GM19351 (cell line): ENCODE measurements at regions not wholly inside any gene's neighbourhood (a gene's known extent, or its start where the extent isn't known, plus 50 kb on each side); places are given as distances from the start of the nearest gene placed in this dataset.
A peak's percentile ranks its signal among the peaks of the same experiment; 100 is the strongest.
"Not testable (repeated sequence)": the region's sequence is repeated elsewhere in the genome, so short reads cannot be mapped to it uniquely, and the experiment has no call there.

ENCODE experiments used
- ATAC-seq: cut with Tn5 transposase; IDR thresholded peaks from one replicate; pipeline ENCODE4 v1.9.1; 2021; ENCODE audit warnings: mild to moderate bottlenecking, moderate library complexity; ENCODE audit not compliant: unreplicated experiment

GRCh38 chr12:25424211-25424731 is 128.8 kb downstream of the LMNTD1 start:
- no peak for ATAC-seq

DNA sequence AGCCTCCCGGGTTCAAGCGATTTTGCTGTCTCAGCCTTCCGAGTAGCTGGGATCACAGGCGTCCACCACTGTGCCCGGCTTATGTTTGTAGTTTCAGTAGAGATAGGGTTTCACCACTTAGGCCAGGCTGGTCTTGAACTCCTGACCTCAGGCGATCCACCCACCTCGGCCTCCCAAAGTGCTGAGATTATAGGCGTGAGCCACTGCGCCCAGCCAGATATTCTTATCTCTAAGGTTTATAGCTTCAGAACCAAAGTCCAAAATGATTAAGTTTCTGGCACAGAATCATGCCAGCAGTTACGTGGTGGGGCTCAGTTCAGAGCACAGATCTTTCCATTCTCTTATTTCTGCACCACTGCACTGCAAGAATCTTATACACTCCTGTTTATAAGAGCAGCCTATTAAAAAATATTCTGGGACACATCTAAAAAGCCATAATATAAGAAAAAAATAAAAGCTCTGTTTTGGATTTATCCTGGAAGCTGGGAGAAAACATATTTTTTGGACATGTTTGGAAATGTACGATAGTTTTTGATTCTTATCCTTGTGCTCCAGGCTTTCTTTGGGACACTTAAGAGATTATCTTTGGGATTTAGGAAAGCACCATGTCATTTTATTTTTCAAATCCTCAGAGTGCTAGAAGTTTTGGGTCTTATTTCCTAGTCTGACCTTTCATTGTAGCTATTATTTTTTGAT is 129.6 kb downstream of the LMNTD1 start:
- ATAC-seq: no peak

- ATAC-seq: no peak
Observed at GRCh38 chr12:25422241-25422640, 130.8 kb downstream of the LMNTD1 start.

DNA sequence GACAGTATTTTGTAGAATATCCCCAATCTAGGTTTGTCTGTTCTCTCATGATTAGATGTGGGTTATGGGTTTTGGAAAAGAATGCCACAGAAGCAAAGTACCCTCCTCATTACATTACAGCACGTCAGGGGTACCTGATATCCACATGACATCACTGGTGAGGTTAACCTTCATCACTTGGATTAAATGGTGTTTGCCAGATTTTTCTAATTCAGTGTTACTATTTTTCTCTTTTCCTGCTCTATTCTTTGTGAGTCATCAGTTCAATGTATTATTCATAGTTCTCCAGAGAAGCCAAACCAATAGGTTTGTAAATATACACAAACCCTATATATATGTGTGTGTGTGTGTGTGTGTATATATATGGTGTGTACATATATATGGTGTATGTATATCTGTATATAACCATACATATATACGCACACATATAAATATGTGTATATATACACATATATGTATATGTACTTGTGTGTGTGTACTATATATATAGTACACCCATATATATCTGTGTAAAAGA is 131.4 kb downstream of the LMNTD1 start:
- no peak for ATAC-seq

GRCh38 chr12:25420116-25420515 is 133.0 kb downstream of the LMNTD1 start:
- ATAC-seq: no peak

GRCh38 chr12:25419595-25419994 is 133.5 kb downstream of the LMNTD1 start:
- ATAC-seq: no peak

DNA sequence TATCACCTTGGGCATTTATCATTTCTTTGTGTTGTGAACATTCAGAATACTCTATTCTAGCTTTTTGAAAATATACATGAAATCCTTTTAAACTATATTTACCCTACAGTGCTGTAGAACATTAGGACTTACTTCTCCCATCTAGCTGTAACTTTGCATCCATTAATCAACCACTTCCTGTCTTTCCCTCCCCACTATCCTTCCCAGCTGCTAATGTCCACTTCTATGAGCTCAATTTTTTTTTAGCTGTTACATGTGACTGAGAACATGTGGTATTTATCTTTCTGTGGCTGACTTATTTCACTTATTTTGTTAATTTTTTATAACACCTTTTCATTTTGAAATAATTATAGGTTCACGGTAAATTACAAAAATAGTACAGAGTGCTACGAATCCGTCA is 136.0 kb downstream of the LMNTD1 start:
- no peak for ATAC-seq

DNA sequence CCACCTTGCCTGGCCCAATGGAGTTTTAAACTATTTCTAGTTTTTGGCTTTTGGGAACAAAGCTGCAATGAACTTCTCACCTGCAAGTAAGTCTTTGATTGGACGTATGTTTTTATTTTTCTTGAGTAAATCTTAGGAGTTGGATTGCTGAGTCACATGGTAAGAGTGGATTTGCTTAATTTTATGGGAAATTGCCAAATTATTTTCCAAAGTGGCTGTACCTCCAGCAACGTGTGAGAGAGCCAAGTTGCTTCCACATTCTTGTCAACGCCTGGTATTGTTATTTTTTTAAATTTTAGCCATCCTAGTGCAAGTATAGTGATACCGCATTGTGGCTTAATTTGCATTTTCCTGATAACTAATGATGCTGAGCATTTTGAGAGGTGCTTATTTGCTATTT is 136.6 kb downstream of the LMNTD1 start:
- no peak for ATAC-seq

GRCh38 chr12:25415004-25415403 is 138.1 kb downstream of the LMNTD1 start:
- no peak for ATAC-seq

DNA sequence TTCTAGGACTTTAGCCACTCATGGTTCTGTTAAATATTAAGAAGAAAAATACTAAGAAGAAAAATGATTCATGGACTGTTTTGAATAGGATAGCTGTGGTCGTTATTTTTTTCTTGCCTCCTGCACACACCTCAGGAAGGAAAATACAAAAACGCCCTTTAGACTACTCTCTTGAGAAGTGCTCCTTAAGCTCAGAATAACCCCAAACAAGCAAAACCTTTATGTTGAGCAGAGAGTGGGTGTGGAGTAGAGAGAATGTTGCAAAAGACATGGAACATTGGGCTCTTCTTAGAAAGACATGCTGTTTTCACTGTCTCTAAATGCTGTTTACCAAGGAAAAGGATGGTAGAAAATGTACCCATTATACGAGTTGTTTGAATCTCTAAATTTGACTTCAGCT is 140.3 kb downstream of the LMNTD1 start:
- no peak for ATAC-seq

- ATAC-seq: no peak
Observed at GRCh38 chr12:25404955-25405354, 148.1 kb downstream of the LMNTD1 start.

GRCh38 chr12:25401547-25402345 is 151.0 kb upstream of the KRAS start:
- ATAC-seq: no peak

GRCh38 chr12:25397001-25397400 is 146.3 kb upstream of the KRAS start:
- no peak for ATAC-seq

- ATAC-seq: no peak
Observed at GRCh38 chr12:25395227-25395626, 144.5 kb upstream of the KRAS start.

- ATAC-seq: not testable (repeated sequence)
Observed at GRCh38 chr12:25394775-25395174, 144.0 kb upstream of the KRAS start.

GRCh38 chr12:25394025-25394424 is 143.3 kb upstream of the KRAS start:
- ATAC-seq: no peak

DNA sequence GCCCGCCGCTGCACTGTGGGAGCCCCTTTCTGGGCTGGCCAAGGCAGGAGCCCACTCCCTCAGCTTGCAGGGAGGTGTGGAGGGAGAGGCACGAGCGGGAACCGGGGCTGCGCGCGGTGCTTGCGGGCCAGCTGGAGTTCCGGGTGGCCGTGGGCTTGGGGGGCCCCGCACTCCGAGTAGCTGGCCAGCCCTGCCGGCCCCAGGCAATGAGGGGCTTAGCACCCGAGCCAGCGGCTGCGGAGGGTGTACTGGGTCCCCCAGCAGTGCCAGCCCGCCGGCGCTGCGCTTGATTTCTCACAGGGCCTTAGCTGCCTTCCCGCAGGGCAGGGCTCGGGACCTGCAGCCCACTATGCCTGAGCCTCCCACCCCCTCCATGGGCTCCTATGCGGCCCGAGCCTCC is 140.6 kb upstream of the KRAS start:
- not testable (repeated sequence) for ATAC-seq

- ATAC-seq: no peak
Observed at GRCh38 chr12:25388183-25388582, 137.5 kb upstream of the KRAS start.

DNA sequence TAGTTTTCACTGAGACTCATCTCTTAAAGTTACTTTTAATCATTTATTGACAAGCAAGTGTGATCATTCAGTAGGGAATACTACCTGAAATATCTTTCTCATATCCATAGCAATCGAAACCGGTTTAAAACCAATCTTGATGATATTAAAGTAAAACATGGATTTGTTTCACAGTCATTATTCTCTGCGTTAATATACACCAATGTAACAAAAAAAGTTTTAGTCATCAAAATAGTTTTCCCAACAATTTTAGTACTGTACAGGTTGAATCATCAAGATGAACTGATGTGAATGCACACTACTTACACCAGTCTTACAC is 137.0 kb upstream of the KRAS start:
- ATAC-seq: no peak

- ATAC-seq: peak; percentile 23
Observed at GRCh38 chr12:25386831-25387731, 136.4 kb upstream of the KRAS start.

DNA sequence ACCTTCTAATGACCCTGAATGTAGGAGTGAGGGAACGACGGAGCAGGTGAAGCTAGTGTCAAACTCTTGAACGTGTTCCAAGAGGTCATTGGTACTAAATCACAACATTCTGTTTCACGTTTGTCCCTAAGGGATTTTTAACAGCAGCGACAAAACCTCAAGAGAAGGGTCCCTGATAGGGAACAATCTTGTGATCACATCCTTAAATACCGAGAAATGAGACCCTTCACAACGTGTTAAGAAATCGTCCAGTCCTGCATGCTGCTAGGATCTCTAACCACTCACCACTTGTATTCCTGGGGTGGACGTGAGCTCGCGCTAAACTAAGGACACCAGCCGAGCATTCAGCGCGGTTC is 134.1 kb upstream of the KRAS start:
- no peak for ATAC-seq
